ENCODE measurements at regions not wholly inside any gene's neighbourhood (a gene's known extent, or its start where the extent isn't known, plus 50 kb on each side); places are given as distances from the start of the nearest gene placed in this dataset.

DNA sequence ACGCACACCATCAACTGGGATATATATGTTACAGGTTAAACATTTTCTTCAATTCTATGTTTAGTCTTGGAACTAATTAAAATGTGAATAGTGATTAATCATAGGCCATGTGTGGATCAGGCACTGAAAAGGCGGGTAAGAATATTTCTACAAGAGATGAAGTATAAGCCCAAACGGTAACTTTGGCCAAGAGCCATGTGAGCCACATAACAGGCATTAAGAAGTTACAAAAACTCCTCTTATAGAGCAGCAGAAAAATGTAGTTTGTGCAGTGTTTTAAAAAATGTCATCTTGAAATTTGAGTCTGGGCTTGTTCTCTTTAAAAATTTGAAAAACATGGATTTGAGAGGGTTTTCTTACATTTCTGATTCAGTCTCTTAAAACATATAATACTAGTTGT lies 521.8 kb upstream of the DIPK2B start:
- no peak overlapping the region for H3K4me3 ChIP-seq (replicated peaks; ENCODE audit: insufficient read depth, low read length)
- no peak for DNase-seq (ENCODE audit: low read depth in 1 of 2, low spot score in 1 of 2)
- H3K27ac ChIP-seq (replicated peaks): no peak overlapping the region
- no peak for TF ChIP-seq SPI1 (IDR thresholded peaks at IDR 0.05; ENCODE audit: borderline replicate concordance, low read depth)
- TF ChIP-seq GABPA (IDR thresholded peaks at IDR 0.05; ENCODE audit: low read depth): no peak
- TF ChIP-seq POLR2AphosphoS5 (IDR thresholded peaks at IDR 0.05; ENCODE audit: low read depth): no peak
- TF ChIP-seq, protein P1, sequence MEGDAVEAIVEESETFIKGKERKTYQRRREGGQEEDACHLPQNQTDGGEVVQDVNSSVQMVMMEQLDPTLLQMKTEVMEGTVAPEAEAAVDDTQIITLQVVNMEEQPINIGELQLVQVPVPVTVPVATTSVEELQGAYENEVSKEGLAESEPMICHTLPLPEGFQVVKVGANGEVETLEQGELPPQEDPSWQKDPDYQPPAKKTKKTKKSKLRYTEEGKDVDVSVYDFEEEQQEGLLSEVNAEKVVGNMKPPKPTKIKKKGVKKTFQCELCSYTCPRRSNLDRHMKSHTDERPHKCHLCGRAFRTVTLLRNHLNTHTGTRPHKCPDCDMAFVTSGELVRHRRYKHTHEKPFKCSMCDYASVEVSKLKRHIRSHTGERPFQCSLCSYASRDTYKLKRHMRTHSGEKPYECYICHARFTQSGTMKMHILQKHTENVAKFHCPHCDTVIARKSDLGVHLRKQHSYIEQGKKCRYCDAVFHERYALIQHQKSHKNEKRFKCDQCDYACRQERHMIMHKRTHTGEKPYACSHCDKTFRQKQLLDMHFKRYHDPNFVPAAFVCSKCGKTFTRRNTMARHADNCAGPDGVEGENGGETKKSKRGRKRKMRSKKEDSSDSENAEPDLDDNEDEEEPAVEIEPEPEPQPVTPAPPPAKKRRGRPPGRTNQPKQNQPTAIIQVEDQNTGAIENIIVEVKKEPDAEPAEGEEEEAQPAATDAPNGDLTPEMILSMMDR (IDR thresholded peaks at IDR 0.05; ENCODE audit: insufficient read depth, low read length): no peak
- TF ChIP-seq, protein P2, sequence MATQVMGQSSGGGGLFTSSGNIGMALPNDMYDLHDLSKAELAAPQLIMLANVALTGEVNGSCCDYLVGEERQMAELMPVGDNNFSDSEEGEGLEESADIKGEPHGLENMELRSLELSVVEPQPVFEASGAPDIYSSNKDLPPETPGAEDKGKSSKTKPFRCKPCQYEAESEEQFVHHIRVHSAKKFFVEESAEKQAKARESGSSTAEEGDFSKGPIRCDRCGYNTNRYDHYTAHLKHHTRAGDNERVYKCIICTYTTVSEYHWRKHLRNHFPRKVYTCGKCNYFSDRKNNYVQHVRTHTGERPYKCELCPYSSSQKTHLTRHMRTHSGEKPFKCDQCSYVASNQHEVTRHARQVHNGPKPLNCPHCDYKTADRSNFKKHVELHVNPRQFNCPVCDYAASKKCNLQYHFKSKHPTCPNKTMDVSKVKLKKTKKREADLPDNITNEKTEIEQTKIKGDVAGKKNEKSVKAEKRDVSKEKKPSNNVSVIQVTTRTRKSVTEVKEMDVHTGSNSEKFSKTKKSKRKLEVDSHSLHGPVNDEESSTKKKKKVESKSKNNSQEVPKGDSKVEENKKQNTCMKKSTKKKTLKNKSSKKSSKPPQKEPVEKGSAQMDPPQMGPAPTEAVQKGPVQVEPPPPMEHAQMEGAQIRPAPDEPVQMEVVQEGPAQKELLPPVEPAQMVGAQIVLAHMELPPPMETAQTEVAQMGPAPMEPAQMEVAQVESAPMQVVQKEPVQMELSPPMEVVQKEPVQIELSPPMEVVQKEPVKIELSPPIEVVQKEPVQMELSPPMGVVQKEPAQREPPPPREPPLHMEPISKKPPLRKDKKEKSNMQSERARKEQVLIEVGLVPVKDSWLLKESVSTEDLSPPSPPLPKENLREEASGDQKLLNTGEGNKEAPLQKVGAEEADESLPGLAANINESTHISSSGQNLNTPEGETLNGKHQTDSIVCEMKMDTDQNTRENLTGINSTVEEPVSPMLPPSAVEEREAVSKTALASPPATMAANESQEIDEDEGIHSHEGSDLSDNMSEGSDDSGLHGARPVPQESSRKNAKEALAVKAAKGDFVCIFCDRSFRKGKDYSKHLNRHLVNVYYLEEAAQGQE (IDR thresholded peaks at IDR 0.05; ENCODE audit: insufficient replicate concordance, low read depth): no peak
- no peaks in the 10 kb centered on the region for H3K27me3 ChIP-seq (ENCODE audit: insufficient read depth, poor library complexity, severe bottlenecking)

DNA sequence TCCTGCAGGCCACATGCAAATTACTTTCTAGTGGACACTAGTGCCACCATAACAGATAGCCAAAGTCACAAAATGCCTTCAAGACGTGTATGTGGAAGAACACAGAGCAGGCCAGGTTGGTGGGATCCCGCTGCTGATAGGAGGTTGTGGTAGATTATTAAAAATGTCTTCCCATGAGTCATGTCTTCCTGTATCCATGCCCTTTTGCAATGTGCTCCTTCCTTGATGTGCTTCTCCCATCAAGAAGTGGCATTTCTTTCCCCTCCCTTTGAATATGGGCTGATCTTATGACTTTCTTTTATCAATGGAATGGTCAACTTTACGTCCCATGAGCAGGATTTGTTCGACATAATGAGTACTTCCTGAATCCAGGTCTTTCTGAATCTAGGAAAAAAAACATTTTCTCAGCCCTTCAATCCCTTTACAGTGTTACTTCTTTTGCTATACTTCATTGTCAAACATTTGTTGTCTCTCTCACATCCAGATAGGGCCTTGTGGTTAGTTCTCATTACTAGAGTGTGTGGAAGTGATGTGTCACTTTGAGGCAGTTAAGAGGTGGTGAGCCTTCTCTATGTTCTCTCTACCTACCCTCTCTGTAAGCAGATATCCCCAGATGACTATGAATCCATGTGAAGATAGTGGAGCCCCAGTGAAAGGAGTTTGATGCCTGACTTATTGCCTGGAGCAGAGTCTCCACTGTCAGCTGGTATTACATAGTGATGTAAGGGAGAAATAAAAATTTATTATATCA lies 519.2 kb upstream of the DIPK2B start:
- no peak for DNase-seq (ENCODE audit: low read depth in 1 of 2, low spot score in 1 of 2)
- no peaks in the 10 kb centered on the region for H3K27me3 ChIP-seq (ENCODE audit: insufficient read depth, poor library complexity, severe bottlenecking)
- H3K4me3 ChIP-seq (replicated peaks; ENCODE audit: insufficient read depth, low read length): no peak overlapping the region
- TF ChIP-seq, protein P2 (IDR thresholded peaks at IDR 0.05; ENCODE audit: insufficient replicate concordance, low read depth): no peak
- H3K27ac ChIP-seq (replicated peaks): no peak overlapping the region

DNA sequence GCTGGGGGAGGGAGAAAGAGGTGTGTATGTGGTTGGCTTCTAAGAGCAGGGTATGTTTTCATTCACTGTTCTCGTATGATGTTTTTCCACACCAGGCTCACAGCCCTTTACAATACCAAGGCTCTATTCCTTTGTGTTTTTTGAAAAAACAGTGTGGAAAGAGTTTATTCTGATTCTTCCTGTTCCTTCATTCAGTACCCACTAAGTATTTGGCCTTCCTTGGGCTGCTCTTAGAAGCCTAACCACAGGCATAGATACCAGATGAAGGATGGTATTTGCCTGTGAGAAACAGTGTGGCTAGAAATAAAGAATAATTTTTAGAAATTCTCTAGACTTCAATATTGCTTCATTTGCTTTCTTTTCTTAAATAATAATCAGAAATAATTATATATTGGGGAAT lies 518.0 kb upstream of the DIPK2B start:
- no peak for DNase-seq (ENCODE audit: low read depth in 1 of 2, low spot score in 1 of 2)
- H3K4me3 ChIP-seq (replicated peaks; ENCODE audit: insufficient read depth, low read length): no peak overlapping the region
- H3K27ac ChIP-seq (replicated peaks): no peak overlapping the region
- no peak for TF ChIP-seq POLR2AphosphoS5 (IDR thresholded peaks at IDR 0.05; ENCODE audit: low read depth)
- no peak for TF ChIP-seq SPI1 (IDR thresholded peaks at IDR 0.05; ENCODE audit: borderline replicate concordance, low read depth)
- TF ChIP-seq, protein P1 (IDR thresholded peaks at IDR 0.05; ENCODE audit: insufficient read depth, low read length): no peak
- TF ChIP-seq, protein P2 (IDR thresholded peaks at IDR 0.05; ENCODE audit: insufficient replicate concordance, low read depth): no peak
- no peak for TF ChIP-seq GABPA (IDR thresholded peaks at IDR 0.05; ENCODE audit: low read depth)
- H3K27me3 ChIP-seq (ENCODE audit: insufficient read depth, poor library complexity, severe bottlenecking): no peaks in the 10 kb centered on the region
